GM06990 (cell line): ENCODE measurements at regions not wholly inside any gene's neighbourhood (a gene's known extent, or its start where the extent isn't known, plus 50 kb on each side); places are given as distances from the start of the nearest gene placed in this dataset.

Source experiments
- DNase-seq: peaks from one replicate; pipeline ENCODE4 v3.0.0-alpha.2; 2011; ENCODE audit not compliant: insufficient read length; ENCODE audit errors: extremely low read depth
- H3K27me3 ChIP-seq: replicated peaks from 2 replicates; pipeline ENCODE4 v1.6.0; 2011; ENCODE audit warnings: low read length; ENCODE audit not compliant: control insufficient read depth, insufficient read depth
- H3K36me3 ChIP-seq: 2 replicates; pipeline ENCODE4 v1.5.1; 2011; ENCODE audit warnings: low read length; ENCODE audit not compliant: control insufficient read depth, insufficient read depth
- H3K4me3 ChIP-seq: replicated peaks from 2 replicates; pipeline ENCODE4 v1.5.1; 2011; ENCODE audit warnings: low read depth, mild to moderate bottlenecking, control low read depth, low read length
- TF ChIP-seq, protein P1 (sequence below): IDR thresholded peaks from 2 replicates; pipeline ENCODE4 v1.5.1; 2011; ENCODE audit warnings: low read length, control low read depth, mild to moderate bottlenecking, inconsistent platforms; ENCODE audit not compliant: insufficient read depth, poor library complexity, severe bottlenecking

DNA sequence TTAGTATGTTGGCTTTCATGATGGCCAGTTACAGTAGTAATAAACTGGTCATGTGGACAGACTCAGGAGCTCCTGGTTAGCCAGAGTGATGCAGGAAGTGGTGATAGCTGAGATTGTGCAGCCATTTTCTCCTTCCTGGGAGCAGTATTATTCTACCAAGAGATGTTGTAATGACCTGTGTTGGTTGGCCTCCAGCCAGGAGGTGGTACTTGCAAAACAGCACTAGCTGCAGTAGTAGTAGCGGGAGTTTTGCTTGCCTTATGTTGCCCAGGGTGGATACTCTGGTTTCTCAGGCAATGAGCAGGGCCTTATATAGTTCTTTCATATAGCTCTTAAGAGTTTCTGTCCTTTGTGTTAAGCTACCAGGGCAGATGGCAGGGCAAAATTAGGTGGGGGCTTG is 998.8 kb downstream of the GLUD2 start:
- no peaks in the 10 kb centered on the region for H3K36me3 ChIP-seq
- no peak for DNase-seq
- no peak overlapping the region for H3K4me3 ChIP-seq

DNA sequence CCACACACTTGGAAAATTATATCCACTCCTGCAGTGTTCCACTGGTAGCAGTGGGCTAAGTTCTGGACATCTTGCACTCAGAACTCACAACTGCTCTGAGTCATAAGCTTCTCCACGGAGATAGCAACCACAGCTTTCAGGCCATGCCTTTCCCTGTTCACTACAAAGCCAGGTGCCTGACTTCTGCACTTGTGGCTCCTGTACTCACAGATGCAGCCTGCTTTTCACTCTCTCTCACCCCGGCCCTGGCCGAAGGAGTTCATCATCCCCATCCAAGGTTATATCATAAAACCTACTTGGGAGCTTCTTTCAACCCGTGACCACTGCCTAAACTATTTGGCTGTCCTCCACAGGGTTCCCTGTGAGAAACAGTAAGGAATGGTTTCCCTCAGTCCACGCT is 999.4 kb downstream of the GLUD2 start:
- TF ChIP-seq, protein P1, sequence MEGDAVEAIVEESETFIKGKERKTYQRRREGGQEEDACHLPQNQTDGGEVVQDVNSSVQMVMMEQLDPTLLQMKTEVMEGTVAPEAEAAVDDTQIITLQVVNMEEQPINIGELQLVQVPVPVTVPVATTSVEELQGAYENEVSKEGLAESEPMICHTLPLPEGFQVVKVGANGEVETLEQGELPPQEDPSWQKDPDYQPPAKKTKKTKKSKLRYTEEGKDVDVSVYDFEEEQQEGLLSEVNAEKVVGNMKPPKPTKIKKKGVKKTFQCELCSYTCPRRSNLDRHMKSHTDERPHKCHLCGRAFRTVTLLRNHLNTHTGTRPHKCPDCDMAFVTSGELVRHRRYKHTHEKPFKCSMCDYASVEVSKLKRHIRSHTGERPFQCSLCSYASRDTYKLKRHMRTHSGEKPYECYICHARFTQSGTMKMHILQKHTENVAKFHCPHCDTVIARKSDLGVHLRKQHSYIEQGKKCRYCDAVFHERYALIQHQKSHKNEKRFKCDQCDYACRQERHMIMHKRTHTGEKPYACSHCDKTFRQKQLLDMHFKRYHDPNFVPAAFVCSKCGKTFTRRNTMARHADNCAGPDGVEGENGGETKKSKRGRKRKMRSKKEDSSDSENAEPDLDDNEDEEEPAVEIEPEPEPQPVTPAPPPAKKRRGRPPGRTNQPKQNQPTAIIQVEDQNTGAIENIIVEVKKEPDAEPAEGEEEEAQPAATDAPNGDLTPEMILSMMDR = no peak
- Histone ChIP-seq H3K4me3 (no peak overlapping the region), H3K27me3 (no peaks in the 10 kb centered on the region), H3K36me3 (no peaks in the 10 kb centered on the region)
- no peak for DNase-seq

More for the DNA sequence above, 998.8 kb downstream of the GLUD2 start:
- no peaks in the 10 kb centered on the region for H3K27me3 ChIP-seq
- TF ChIP-seq, protein P1 = no peak

DNA sequence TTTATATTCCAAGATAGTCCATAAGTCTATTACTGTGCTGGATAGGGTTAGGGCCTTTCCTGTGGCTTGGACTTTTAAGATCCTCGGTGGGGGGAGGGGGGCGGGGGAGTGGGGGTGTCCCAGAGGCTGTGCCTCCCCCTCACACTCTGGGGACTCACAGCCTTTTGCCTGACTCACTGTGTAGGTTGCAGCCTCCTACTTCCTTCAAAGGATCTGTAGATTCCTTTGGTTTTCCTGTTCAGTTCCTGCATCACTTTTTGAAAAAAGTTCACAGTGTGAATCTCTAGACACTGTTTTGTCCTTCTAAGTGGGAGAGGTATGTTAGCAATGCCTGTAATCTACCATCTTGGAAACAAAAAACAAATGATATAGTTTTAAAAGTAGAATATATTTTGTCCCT is 999.9 kb downstream of the GLUD2 start:
- TF ChIP-seq, protein P1 = no peak
- no peak for DNase-seq
- H3K36me3 ChIP-seq = no peaks in the 10 kb centered on the region
- H3K4me3 ChIP-seq = no peak overlapping the region
- H3K27me3 ChIP-seq = no peaks in the 10 kb centered on the region

DNA sequence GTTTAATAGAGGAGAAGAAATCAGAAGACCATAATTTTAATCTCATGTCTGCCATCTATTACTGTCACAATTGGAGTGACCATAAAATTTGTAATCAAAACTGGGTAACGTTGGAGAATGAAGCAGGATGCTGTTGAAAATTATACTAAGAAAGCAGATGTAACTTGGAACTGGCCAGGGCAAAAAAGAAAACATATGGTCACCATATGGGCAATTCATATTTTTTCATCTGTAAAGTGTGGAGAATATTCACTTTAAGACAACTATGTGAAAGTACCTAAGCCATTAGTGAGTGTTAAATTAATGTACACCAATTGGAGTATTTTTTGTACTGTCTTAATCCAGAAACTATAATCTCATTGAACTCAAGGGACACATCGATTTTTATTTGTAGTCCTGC is 1008.0 kb downstream of the GLUD2 start:
- Histone ChIP-seq H3K27me3 (no peaks in the 10 kb centered on the region), H3K4me3 (no peak overlapping the region), H3K36me3 (no peaks in the 10 kb centered on the region)
- TF ChIP-seq, protein P1 = no peak
- no peak for DNase-seq

DNA sequence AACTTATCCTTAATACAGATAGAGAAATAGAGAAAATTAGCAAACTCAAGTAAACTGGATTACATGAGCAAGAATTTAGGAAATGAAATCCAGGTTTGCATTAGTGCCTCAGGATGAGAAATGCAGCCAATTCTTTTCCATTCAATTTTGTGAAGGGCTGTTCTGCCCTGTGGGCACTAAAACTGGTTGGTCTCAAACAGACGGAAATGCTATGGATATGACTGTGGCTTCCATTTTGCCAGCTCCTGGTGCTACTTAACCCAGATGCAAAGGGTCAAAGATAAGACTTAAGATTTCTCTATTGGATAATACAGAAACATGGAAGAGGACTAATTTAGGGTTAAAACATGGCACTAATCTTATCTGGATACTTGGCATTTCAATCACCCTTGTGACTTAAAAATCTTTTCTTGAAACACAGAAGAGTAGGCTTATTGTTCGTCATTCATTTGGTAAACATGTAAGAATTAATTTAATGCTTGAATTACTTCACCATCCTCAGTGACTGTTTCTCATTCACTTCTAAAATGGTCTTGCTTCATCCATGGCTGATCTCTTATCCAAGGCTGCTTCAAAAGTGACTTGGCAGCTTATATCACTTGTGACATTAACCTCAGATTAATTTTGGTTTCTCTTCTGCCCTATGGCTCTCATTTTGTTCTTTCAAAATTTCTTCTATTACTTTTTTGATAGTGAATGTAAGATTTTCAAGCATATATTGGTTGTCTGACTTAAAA is 1008.7 kb downstream of the GLUD2 start:
- no peak for DNase-seq
- no peaks in the 10 kb centered on the region for H3K27me3 ChIP-seq
- TF ChIP-seq, protein P1 = no peak
- H3K4me3 ChIP-seq = no peak overlapping the region
- H3K36me3 ChIP-seq = no peaks in the 10 kb centered on the region

DNA sequence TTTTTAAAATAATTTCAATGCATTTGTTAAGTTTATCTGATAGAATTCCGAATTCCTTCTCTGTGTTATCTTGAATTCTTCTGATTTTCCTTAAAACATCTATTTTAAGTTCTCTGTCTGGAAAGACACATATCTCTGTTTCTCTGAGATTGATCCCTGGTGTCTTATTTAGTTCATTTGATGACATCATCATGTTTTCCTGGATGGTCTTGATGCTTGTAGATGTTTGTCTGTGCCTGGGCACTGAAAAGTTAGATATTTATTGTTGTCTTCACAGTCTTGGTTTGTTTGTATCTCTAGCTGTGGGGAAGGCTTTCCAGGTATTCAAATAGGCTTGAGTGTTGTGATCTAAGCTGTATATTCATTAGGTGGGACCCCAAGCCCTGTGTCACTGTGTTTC is 1028.8 kb downstream of the GLUD2 start:
- TF ChIP-seq, protein P1 = no peak
- no peak for DNase-seq
- H3K27me3 ChIP-seq = no peaks in the 10 kb centered on the region
- H3K4me3 ChIP-seq = no peak overlapping the region
- no peaks in the 10 kb centered on the region for H3K36me3 ChIP-seq
